Choroid plexus epithelial cell (primary cell): ENCODE measurements at regions not wholly inside any gene's neighbourhood (a gene's known extent, or its start where the extent isn't known, plus 50 kb on each side); places are given as distances from the start of the nearest gene placed in this dataset.

ENCODE experiments used
- DNase-seq: peaks from one replicate; pipeline ENCODE4 v3.0.0-alpha.2; 2010; ENCODE audit warnings: low read depth
- H3K4me3 ChIP-seq: 2 replicates; pipeline ENCODE4 v1.5.1; 2011; ENCODE audit warnings: low read depth, mild to moderate bottlenecking, control low read depth, low read length, moderate library complexity
- TF ChIP-seq, protein P1 (sequence below): conservative IDR thresholded peaks from 2 replicates; pipeline ENCODE4 v1.5.1; 2011; ENCODE audit warnings: low read depth, mild to moderate bottlenecking, control low read depth, inconsistent platforms, low read length, moderate library complexity

DNA sequence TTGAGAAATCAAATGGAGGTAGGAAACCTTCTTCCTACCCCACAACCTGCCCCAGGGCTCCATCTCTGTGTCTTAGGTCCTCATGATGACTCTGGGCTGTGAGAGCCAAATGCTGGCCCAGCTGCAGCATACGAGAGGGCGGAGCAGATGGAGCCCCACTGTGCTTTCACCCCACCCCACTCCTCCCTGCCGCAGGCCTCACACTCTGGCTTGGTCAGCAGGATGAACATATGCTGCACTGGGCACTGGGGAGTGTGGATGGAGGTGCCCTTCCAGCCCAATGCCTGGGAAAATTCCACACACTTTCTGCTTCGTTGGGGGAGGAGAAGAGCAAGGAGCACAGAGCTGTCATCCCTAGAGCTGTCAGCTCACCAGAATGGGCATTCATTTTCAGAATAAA lies 271.6 kb upstream of the CADM1 start:
- DNase-seq: no peak
- no peak overlapping the region for H3K4me3 ChIP-seq
- TF ChIP-seq, protein P1, sequence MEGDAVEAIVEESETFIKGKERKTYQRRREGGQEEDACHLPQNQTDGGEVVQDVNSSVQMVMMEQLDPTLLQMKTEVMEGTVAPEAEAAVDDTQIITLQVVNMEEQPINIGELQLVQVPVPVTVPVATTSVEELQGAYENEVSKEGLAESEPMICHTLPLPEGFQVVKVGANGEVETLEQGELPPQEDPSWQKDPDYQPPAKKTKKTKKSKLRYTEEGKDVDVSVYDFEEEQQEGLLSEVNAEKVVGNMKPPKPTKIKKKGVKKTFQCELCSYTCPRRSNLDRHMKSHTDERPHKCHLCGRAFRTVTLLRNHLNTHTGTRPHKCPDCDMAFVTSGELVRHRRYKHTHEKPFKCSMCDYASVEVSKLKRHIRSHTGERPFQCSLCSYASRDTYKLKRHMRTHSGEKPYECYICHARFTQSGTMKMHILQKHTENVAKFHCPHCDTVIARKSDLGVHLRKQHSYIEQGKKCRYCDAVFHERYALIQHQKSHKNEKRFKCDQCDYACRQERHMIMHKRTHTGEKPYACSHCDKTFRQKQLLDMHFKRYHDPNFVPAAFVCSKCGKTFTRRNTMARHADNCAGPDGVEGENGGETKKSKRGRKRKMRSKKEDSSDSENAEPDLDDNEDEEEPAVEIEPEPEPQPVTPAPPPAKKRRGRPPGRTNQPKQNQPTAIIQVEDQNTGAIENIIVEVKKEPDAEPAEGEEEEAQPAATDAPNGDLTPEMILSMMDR: no peak

DNA sequence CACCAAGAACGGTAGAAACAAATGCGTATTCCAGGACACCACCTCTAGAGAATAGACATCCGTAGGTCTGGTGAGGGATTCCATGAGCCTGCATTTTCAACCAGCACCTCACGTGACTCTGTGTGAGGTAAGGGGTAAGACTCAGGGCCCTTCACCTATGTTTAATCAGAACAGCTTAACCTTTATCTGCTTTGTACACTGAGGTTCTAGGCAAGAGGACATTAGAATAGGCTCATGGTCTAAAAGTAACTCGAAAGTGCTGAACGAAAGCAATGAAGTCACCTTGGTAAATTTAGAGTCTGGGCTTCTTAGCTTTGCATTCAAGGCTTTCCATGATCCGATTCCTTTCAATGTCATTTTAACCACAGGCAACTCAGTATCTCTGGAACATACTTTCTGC lies 270.5 kb upstream of the CADM1 start:
- H3K4me3 ChIP-seq: no peak overlapping the region
- DNase-seq: no peak
- TF ChIP-seq, protein P1: no peak

DNA sequence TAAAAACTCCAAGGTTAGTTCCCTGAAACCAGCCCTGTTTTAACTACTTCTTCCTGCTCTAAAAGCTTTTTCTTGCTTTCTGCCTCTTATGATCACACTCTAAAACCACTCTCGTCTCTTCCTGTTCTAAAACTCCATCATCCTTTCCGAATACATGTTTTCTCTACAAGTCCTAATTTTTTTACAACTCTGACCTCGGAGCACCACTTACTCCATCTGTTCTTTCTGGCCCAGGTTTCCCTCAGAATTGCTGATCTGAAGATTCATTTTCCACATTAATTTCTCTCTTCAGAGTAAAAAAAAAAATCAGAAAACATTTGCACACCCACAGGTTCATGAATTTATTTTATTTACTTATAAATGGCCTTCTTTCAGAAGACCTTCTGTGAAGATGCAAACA lies 265.7 kb upstream of the CADM1 start:
- no peak for DNase-seq
- TF ChIP-seq, protein P1: no peak
- no peak overlapping the region for H3K4me3 ChIP-seq

DNA sequence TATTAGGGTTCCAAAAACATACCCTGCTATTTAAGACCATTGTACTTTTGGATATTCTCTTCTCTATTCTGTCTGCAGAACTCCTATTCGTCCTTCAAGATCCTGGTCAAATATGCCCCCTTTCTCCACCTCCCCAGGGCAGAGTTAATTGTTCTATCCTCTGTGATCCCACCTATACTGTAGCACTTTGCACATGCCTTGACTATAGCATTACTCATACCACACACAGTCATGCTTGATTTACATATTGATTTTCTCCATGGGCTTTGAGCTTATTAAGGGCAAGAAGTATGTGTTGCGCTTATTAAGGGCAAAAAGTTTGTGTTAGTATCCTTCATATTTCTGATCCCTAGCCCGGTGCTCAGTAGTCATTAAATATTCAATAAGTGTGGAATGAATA lies 263.7 kb upstream of the CADM1 start:
- TF ChIP-seq, protein P1: no peak
- DNase-seq: no peak
- H3K4me3 ChIP-seq: no peak overlapping the region

GRCh38 chr11:115767047-115767802 lies 263.0 kb upstream of the CADM1 start:
- DNase-seq: no peak
- TF ChIP-seq, protein P1: no peak

DNA sequence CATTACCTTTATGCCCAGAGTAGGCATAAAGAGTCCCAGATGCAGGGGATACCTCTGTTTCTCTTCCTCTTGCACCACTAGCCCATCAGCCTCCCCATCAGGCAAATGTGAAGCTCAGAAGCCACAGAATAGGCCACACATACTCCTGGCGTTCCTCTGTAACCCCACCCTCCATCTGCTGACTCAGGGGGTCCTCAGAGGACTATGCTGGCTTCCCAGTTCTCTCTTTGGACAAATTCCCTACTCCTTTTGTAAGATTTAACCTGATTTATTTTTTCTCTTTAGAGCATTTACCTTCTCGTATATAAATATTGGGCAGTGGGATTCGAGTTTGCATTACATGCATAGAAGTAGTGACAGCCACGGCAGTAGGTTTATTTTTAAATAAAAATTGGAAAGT lies 262.3 kb upstream of the CADM1 start:
- no peak overlapping the region for H3K4me3 ChIP-seq
- TF ChIP-seq, protein P1: no peak
- no peak for DNase-seq

More at GRCh38 chr11:115767047-115767802, 263.0 kb upstream of the CADM1 start:
- H3K4me3 ChIP-seq: no peak overlapping the region

DNA sequence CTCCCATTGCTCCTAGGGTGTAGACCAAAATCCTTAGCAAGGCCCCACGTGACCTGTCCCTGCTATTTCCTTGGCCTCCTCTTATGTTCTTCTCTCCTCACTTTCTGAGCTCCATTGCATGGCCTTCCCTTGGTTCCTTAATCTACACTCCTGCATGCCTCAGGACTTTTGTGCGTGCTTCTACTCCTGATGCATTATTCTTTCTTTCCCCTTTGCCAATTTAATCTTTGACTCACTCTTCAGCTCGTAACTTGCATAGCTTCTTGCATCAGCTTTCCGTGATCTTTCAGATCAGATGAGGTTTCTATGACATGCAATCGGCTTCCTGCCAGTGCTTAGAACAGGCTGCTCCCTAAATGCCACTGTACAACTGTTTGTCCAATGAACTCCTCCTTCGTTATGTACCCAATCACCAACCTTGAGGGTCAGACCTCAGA lies 261.6 kb upstream of the CADM1 start:
- no peak overlapping the region for H3K4me3 ChIP-seq
- TF ChIP-seq, protein P1: no peak
- no peak for DNase-seq
